ENCODE measurements at regions not wholly inside any gene's neighbourhood (a gene's known extent, or its start where the extent isn't known, plus 50 kb on each side); places are given as distances from the start of the nearest gene placed in this dataset.

- TF ChIP-seq TAF1 (IDR thresholded peaks at IDR 0.05; ENCODE audit: borderline replicate concordance, low read depth, low read length): no peak
- TF ChIP-seq POLR2A (IDR thresholded peaks at IDR 0.05; ENCODE audit: low read depth, low read length): no peak
- TF ChIP-seq POLR2AphosphoS5 (IDR thresholded peaks at IDR 0.05; ENCODE audit: low read depth, low read length): no peak
Measured at GRCh38 chr3:152157337-152157736, 111.4 kb upstream of the MBNL1 start.
